ENCODE measurements at regions not wholly inside any gene's neighbourhood (a gene's known extent, or its start where the extent isn't known, plus 50 kb on each side); places are given as distances from the start of the nearest gene placed in this dataset.
A peak's percentile ranks its signal among the peaks of the same experiment; 100 is the strongest.

DNA sequence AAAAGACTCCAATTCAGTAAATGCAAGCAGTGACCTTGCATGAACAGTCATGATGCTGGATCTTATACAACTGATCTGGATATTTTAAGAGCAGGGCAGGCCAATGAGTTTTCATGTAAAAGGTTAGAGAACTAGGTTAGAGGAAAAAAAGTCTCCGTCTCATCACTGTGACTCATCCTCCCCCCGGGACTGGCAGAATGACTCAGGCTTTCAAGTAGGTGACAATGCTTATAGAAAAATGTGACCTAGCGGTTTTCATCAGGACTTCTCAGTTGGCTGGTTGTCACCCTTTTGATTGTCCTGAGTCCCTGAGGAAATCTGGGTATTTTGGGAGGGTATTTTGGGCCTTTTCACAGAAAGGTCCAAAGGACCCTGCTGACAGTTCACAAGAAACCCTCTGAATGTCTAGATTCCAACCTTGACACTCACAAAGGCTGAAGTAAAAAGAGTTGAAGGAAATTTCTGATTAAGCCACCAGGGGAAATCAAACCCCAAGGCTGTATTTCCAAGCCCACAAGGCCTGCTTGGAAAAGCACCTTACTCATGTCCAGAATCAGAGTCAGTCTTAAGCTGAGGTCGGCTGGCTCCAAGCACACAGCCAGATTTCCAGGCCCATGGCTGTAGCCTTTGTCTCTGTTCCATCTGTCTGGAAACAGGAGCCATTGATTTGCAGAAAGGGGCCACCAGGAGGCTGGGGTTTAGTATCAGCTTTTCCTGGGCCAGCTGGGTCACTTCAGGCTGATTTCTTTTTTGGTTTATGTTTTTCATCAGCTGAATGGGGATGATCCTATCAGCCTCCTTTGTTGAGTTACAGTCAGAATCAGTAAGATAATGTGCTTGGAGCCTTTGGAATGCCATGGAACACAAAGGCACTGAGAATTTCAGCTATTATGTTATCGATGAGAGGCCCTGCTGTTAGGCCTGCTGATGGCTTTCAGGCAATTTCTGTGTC, 226.4 kb upstream of the HABP2 start:
- H3K27me3 ChIP-seq (ENCODE audit: insufficient read depth, low read depth, severe bottlenecking), result no peaks in the 10 kb centered on the region
- no peak overlapping the region for H3K4me3 ChIP-seq (ENCODE audit: low read depth, low read length)
- H3K9me3 ChIP-seq (ENCODE audit: severe bottlenecking), result peaks cover 3% of the 10 kb centered on the region
- TF ChIP-seq, protein P1, sequence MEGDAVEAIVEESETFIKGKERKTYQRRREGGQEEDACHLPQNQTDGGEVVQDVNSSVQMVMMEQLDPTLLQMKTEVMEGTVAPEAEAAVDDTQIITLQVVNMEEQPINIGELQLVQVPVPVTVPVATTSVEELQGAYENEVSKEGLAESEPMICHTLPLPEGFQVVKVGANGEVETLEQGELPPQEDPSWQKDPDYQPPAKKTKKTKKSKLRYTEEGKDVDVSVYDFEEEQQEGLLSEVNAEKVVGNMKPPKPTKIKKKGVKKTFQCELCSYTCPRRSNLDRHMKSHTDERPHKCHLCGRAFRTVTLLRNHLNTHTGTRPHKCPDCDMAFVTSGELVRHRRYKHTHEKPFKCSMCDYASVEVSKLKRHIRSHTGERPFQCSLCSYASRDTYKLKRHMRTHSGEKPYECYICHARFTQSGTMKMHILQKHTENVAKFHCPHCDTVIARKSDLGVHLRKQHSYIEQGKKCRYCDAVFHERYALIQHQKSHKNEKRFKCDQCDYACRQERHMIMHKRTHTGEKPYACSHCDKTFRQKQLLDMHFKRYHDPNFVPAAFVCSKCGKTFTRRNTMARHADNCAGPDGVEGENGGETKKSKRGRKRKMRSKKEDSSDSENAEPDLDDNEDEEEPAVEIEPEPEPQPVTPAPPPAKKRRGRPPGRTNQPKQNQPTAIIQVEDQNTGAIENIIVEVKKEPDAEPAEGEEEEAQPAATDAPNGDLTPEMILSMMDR (IDR thresholded peaks at IDR 0.05; ENCODE audit: low read depth, low read length), result peak; percentile 21; the same call in 1 of the 2 replicates
- H3K27ac ChIP-seq, result peak overlapping the region; percentile 80
- DNase-seq, result peak; percentile 85
- H3K36me3 ChIP-seq, result no peaks in the 10 kb centered on the region

DNA sequence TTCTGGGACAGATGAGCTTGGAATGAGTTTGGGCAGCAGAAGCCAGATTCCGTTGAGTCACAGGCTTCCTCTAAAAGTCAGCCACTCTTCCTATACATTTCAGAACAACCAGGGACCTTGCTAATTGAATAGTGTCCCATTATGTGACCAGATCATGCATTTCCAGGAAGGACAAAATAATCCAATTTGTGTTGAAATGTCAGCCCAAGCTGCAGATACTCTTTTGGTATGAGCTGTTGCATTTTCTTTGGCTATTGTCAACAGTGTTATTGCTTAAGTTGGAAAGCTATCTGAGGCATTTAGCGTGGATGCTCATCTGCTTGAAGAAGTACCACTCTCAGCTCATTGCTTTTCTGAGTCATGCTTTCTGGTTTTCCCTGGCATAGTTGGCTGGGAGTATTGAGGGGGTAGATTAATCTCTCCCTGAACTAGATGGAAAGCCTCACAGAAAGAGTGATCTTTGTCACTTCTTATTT, 223.7 kb upstream of the HABP2 start:
- H3K36me3 ChIP-seq, result no peaks in the 10 kb centered on the region
- H3K27me3 ChIP-seq (ENCODE audit: insufficient read depth, low read depth, severe bottlenecking), result no peaks in the 10 kb centered on the region
- TF ChIP-seq, protein P1 (IDR thresholded peaks at IDR 0.05; ENCODE audit: low read depth, low read length), result no peak
- H3K27ac ChIP-seq, result no peak overlapping the region
- H3K4me3 ChIP-seq (ENCODE audit: low read depth, low read length), result no peak overlapping the region
- no peak for DNase-seq
- H3K9me3 ChIP-seq (ENCODE audit: severe bottlenecking), result peaks cover 3% of the 10 kb centered on the region

- no peak for DNase-seq
- TF ChIP-seq, protein P1 (IDR thresholded peaks at IDR 0.05; ENCODE audit: low read depth, low read length), result no peak
- H3K27me3 ChIP-seq (ENCODE audit: insufficient read depth, low read depth, severe bottlenecking), result no peaks in the 10 kb centered on the region
Measured at GRCh38 chr10:113331961-113332360, 220.9 kb upstream of the HABP2 start.

GRCh38 chr10:113333313-113333712, 219.5 kb upstream of the HABP2 start:
- no peak for DNase-seq
- H3K27me3 ChIP-seq (ENCODE audit: insufficient read depth, low read depth, severe bottlenecking), result no peaks in the 10 kb centered on the region
- H3K4me3 ChIP-seq (ENCODE audit: low read depth, low read length), result no peak overlapping the region
- no peak overlapping the region for H3K27ac ChIP-seq
- no peaks in the 10 kb centered on the region for H3K36me3 ChIP-seq
- H3K9me3 ChIP-seq (ENCODE audit: severe bottlenecking), result peaks cover 3% of the 10 kb centered on the region
- TF ChIP-seq, protein P1 (IDR thresholded peaks at IDR 0.05; ENCODE audit: low read depth, low read length), result no peak

More at GRCh38 chr10:113331961-113332360, 220.9 kb upstream of the HABP2 start:
- H3K9me3 ChIP-seq (ENCODE audit: severe bottlenecking), result peaks cover 3% of the 10 kb centered on the region
- no peak overlapping the region for H3K27ac ChIP-seq
- no peaks in the 10 kb centered on the region for H3K36me3 ChIP-seq
- no peak overlapping the region for H3K4me3 ChIP-seq (ENCODE audit: low read depth, low read length)

DNA sequence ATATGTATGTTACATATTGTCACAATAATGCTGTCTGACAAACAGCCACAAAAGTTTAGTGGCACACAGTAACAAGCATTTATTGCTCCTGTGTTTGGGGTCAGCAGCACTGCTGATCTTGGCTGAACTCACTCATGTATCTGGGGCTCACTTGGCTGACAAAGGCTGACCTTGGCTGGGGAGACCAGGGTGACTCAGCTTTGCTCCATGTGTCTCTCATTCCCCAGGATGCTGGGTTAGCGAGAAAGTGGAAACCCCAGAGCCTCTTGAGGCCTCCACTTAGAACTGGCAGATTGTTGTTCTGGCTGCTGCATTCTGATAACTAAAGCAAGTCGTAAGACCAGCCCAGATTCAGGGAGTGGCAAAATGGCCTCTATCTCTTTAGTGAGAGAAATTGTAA, 217.3 kb upstream of the HABP2 start:
- DNase-seq, result no peak
- Histone ChIP-seq H3K4me3 (ENCODE audit: low read depth, low read length) (no peak overlapping the region), H3K36me3 (no peaks in the 10 kb centered on the region), H3K27ac (no peak overlapping the region), H3K27me3 (ENCODE audit: insufficient read depth, low read depth, severe bottlenecking) (no peaks in the 10 kb centered on the region), H3K9me3 (ENCODE audit: severe bottlenecking) (peaks cover 3% of the 10 kb centered on the region)
- TF ChIP-seq, protein P1 (IDR thresholded peaks at IDR 0.05; ENCODE audit: low read depth, low read length), result no peak

Data from WERI-Rb-1 (cell line).